ENCODE measurements at regions not wholly inside any gene's neighbourhood (a gene's known extent, or its start where the extent isn't known, plus 50 kb on each side); places are given as distances from the start of the nearest gene placed in this dataset.

DNA sequence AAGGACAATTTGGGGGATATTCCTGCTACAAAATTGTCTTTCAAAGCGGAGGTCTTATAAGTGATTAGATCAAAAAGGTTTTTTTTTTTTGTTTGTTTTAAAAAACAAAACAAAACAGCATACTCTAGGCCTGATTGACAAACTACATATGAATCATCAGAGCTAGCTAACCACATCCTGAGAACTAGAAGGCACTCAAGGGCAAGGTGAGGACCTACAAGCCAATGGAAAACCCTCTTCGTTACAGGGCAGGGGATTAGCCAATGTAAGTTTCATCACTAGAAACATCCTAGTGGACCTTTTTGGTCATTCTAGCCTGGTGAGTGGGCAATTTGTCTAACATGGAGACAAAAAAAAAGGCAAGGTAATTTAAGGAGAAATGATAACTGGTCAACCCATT, 428.6 kb downstream of the RFC3 start:
- Histone ChIP-seq H3K27ac (ENCODE audit: insufficient read depth, low read length) (no peak overlapping the region), H3K56ac (ENCODE audit: extremely low read depth, insufficient read depth, low read length) (no peak overlapping the region), H2BK120ac (ENCODE audit: low read depth, low read length) (no peak overlapping the region), H2AK5ac (ENCODE audit: low read depth, low read length) (no peak overlapping the region), H3K4me2 (ENCODE audit: low read depth, low read length) (no peak overlapping the region), H3K36me3 (ENCODE audit: control insufficient read depth, insufficient read depth, low read length) (no peaks in the 10 kb centered on the region), H2AFZ (replicated peaks; ENCODE audit: low read length, poor library complexity) (no peak overlapping the region), H3K18ac (ENCODE audit: low read depth, low read length) (no peak overlapping the region), H4K91ac (ENCODE audit: insufficient read depth, low read depth, low read length) (no peak overlapping the region), H4K8ac (ENCODE audit: low read depth in 2 of 2, low read length in 2 of 2) (no peak overlapping the region), H2BK20ac (ENCODE audit: low read depth, low read length) (no peak overlapping the region), H2BK15ac (ENCODE audit: low read depth, low read length) (no peak overlapping the region), H3K4me1 (ENCODE audit: control insufficient read depth, insufficient read depth, low read length) (no peaks in the 10 kb centered on the region), H3K27me3 (ENCODE audit: control insufficient read depth, insufficient read depth, low read length) (no peaks in the 10 kb centered on the region), H3K4ac (ENCODE audit: low read depth, low read length) (no peak overlapping the region), H3K4me3 (ENCODE audit: insufficient read depth, low read depth, low read length) (no peak overlapping the region), H3K14ac (replicated peaks; ENCODE audit: low read depth, low read length) (no peak overlapping the region), H2AK9ac (replicated peaks; ENCODE audit: low read depth, low read length, poor library complexity) (no peak overlapping the region), H3K9ac (ENCODE audit: low read depth, low read length) (no peak overlapping the region), H2BK5ac (ENCODE audit: low read depth, low read length, poor library complexity, severe bottlenecking) (no peak overlapping the region), H4K20me1 (ENCODE audit: insufficient read depth, low read length) (no peaks in the 10 kb centered on the region), H3K9me1 (ENCODE audit: insufficient read depth, low read length) (no peaks in the 10 kb centered on the region), H3K79me1 (ENCODE audit: low read depth in 1 of 2, low read length in 2 of 2) (no peaks in the 10 kb centered on the region), H3K23ac (ENCODE audit: low read depth, low read length) (no peak overlapping the region), H4K5ac (ENCODE audit: low read depth, low read length) (no peak overlapping the region), H3K9me3 (ENCODE audit: control insufficient read depth, insufficient read depth, low read length) (no peaks in the 10 kb centered on the region)
- no peak for DNase-seq
- TF ChIP-seq FOS (IDR thresholded peaks at IDR 0.05; ENCODE audit: low read depth, low read length) (no peak), MAZ (IDR thresholded peaks at IDR 0.05; ENCODE audit: borderline replicate concordance, low read depth, low read length) (no peak), NFE2L2 (IDR thresholded peaks at IDR 0.05; ENCODE audit: low read depth, low read length) (no peak), POLR2A (IDR thresholded peaks at IDR 0.05; ENCODE audit: low read depth, low read length) (no peak), MAFK (IDR thresholded peaks at IDR 0.05; ENCODE audit: low read depth, low read length) (no peak), BHLHE40 (IDR thresholded peaks at IDR 0.05; ENCODE audit: low read depth, low read length) (no peak), SMC3 (IDR thresholded peaks at IDR 0.05; ENCODE audit: low read depth, low read length) (no peak), CEBPB (IDR thresholded peaks at IDR 0.05; ENCODE audit: low read depth, low read length) (no peak), RAD21 (IDR thresholded peaks at IDR 0.05; ENCODE audit: low read length) (no peak), MXI1 (IDR thresholded peaks at IDR 0.05; ENCODE audit: borderline replicate concordance, low read depth, low read length) (no peak), RFX5 (IDR thresholded peaks at IDR 0.05; ENCODE audit: low read depth, low read length) (no peak), CHD1 (IDR thresholded peaks at IDR 0.05; ENCODE audit: low read depth, low read length) (no peak)
- TF ChIP-seq, protein P1, sequence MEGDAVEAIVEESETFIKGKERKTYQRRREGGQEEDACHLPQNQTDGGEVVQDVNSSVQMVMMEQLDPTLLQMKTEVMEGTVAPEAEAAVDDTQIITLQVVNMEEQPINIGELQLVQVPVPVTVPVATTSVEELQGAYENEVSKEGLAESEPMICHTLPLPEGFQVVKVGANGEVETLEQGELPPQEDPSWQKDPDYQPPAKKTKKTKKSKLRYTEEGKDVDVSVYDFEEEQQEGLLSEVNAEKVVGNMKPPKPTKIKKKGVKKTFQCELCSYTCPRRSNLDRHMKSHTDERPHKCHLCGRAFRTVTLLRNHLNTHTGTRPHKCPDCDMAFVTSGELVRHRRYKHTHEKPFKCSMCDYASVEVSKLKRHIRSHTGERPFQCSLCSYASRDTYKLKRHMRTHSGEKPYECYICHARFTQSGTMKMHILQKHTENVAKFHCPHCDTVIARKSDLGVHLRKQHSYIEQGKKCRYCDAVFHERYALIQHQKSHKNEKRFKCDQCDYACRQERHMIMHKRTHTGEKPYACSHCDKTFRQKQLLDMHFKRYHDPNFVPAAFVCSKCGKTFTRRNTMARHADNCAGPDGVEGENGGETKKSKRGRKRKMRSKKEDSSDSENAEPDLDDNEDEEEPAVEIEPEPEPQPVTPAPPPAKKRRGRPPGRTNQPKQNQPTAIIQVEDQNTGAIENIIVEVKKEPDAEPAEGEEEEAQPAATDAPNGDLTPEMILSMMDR (conservative IDR thresholded peaks at IDR 0.05; ENCODE audit: low read depth, low read length) = no peak
- TF ChIP-seq, protein P2, sequence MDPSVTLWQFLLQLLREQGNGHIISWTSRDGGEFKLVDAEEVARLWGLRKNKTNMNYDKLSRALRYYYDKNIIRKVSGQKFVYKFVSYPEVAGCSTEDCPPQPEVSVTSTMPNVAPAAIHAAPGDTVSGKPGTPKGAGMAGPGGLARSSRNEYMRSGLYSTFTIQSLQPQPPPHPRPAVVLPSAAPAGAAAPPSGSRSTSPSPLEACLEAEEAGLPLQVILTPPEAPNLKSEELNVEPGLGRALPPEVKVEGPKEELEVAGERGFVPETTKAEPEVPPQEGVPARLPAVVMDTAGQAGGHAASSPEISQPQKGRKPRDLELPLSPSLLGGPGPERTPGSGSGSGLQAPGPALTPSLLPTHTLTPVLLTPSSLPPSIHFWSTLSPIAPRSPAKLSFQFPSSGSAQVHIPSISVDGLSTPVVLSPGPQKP (IDR thresholded peaks at IDR 0.05; ENCODE audit: borderline replicate concordance, low read depth, low read length) = no peak
- TF ChIP-seq, protein P3, sequence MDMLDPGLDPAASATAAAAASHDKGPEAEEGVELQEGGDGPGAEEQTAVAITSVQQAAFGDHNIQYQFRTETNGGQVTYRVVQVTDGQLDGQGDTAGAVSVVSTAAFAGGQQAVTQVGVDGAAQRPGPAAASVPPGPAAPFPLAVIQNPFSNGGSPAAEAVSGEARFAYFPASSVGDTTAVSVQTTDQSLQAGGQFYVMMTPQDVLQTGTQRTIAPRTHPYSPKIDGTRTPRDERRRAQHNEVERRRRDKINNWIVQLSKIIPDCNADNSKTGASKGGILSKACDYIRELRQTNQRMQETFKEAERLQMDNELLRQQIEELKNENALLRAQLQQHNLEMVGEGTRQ (IDR thresholded peaks at IDR 0.05; ENCODE audit: low read depth, low read length) = no peak
- intact Hi-C loops (cut with micrococcal nuclease) (no loop called here), dilution Hi-C loops (cut with HindIII; ENCODE audit: low sequenced_read_pairs, unreplicated experiment) (no loop called here), in situ Hi-C loops (cut with MboI; ENCODE audit: low sequenced_read_pairs) (no loop called here)
- ATAC-seq (ENCODE audit: low read depth) = no peak
- no CpG with 5 or more reads among the region's 2 CpGs for WGBS, 2 experiments (ENCODE audit: extremely low coverage in 2 of 2, insufficient read length in 1 of 2)
- ChIA-PET POLR2A (ENCODE audit: unreplicated experiment) (no interaction called here), CTCF (no interaction called here)
- BruUV-seq (replicated peaks) = no TSS peak

Data from IMR-90 (cell line).